K562 (cell line): ENCODE measurements at regions not wholly inside any gene's neighbourhood (a gene's known extent, or its start where the extent isn't known, plus 50 kb on each side); places are given as distances from the start of the nearest gene placed in this dataset.

Source experiments
- ATAC-seq: fragments of 200-7000 bp; cut with Tn5 transposase; 3 replicates; pipeline ENCODE4 v1.9.1; 2020; ENCODE audit warnings: moderate library complexity
- BruUV-seq: library from RNA; stranded (reverse); fragments of 400-500 nt; replicated peaks from 2 replicates; lab custom pipeline; 2021; lab: Mats Ljungman, UMichigan
- CTCF ChIA-PET: fragments of 300-600 bp; formaldehyde crosslinking; extraction: SDS; loops from one replicate; lab custom pipeline; 2021; ENCODE audit warnings: low intra/inter-chr PET ratio; lab: Yijun Ruan, JAX
- POLR2A ChIA-PET: fragments of 300-600, 350-650 bp; sonication (Branson Sonifier 250); formaldehyde crosslinking; extraction: SDS; loops from one replicate; lab custom pipeline; 2021; ENCODE audit warnings: antibody characterized with exemption, inconsistent platforms; lab: Yijun Ruan, JAX
- DNase-seq, 4 experiments: peaks; one replicate each; pipeline versions ENCODE4 v3.0.0 to v3.0.0-alpha.2; 2011 to 2018; ENCODE audit warnings: low spot score in 3 of 4, mixed read lengths in 3 of 4; ENCODE audit errors: extremely low read depth in 1 of 4
- FAIRE-seq: peaks from 2 replicates; lab custom pipeline; 2011; peaks lifted over from hg19 to GRCh38; lab: Jason Lieb, UNC
- H2AFZ ChIP-seq: 2 replicates; pipeline ENCODE4 v1.6.0; 2011; ENCODE audit warnings: low read depth, low read length, control low read depth, inconsistent platforms
- H3K27ac ChIP-seq: fragments of 200-600 bp; 3 replicates; pipeline ENCODE4 v1.8.0; 2011; ENCODE audit warnings: low read depth, mild to moderate bottlenecking, control low read depth, inconsistent platforms, low read length, moderate library complexity, mixed read lengths; ENCODE audit errors: extremely low read depth
- H3K27me3 ChIP-seq, 2 experiments: fragments of 300-600 bp in 1 of 2; 2 replicates in 1 of 2; 3 replicates in 1 of 2; pipeline versions ENCODE4 v1.6.0 to v1.8.0; 2011; ENCODE audit warnings: inconsistent platforms in 2 of 2, low read length in 2 of 2, mild to moderate bottlenecking in 1 of 2, mixed read lengths in 1 of 2, moderate library complexity in 1 of 2; ENCODE audit not compliant: control insufficient read depth in 2 of 2, insufficient read depth in 2 of 2
- H3K36me3 ChIP-seq: fragments of 300-600 bp; 3 replicates; pipeline ENCODE4 v1.8.0; 2011; ENCODE audit warnings: mild to moderate bottlenecking, low read length, inconsistent platforms; ENCODE audit not compliant: control insufficient read depth, insufficient read depth
- H3K4me1 ChIP-seq, 2 experiments: fragments of 200-600 bp in 1 of 2; replicated peaks in 1 of 2; 2 replicates in 1 of 2; 3 replicates in 1 of 2; pipeline versions ENCODE4 v1.5.1 to v1.8.0; 2011; ENCODE audit warnings: inconsistent platforms in 2 of 2, low read length in 2 of 2, mild to moderate bottlenecking in 1 of 2, mixed read lengths in 1 of 2, moderate library complexity in 1 of 2; ENCODE audit not compliant: control insufficient read depth in 2 of 2, insufficient read depth in 2 of 2
- H3K4me2 ChIP-seq: 2 replicates; pipeline ENCODE4 v1.6.1; 2011; ENCODE audit warnings: low read length, control low read depth, inconsistent platforms, mixed read lengths; ENCODE audit not compliant: insufficient read depth
- H3K4me3 ChIP-seq: fragments of 200-600 bp; sonication (generic), shearing (Covaris generic); 2 replicates; pipeline ENCODE4 v1.5.1; 2016; ENCODE audit warnings: control low read depth, inconsistent platforms
- H3K79me2 ChIP-seq: fragments of 200-600 bp; 3 replicates; pipeline ENCODE4 v1.8.0; 2011; ENCODE audit warnings: low read length, inconsistent platforms; ENCODE audit not compliant: control insufficient read depth, insufficient read depth
- H3K9ac ChIP-seq, 2 experiments: 2 replicates each; pipeline versions ENCODE4 v1.6.0 to v1.6.1; 2011; ENCODE audit warnings: low read depth in 2 of 2, low read length in 2 of 2, control low read depth in 1 of 2, inconsistent platforms in 1 of 2, mild to moderate bottlenecking in 1 of 2, mixed read lengths in 1 of 2; ENCODE audit not compliant: insufficient read depth in 1 of 2
- H3K9me1 ChIP-seq: one replicate; pipeline ENCODE4 v1.6.0; 2011; ENCODE audit warnings: inconsistent platforms, mild to moderate bottlenecking, low read length, moderate library complexity; ENCODE audit not compliant: control insufficient read depth, insufficient read depth
- H3K9me3 ChIP-seq: replicated peaks from 2 replicates; pipeline ENCODE4 v1.5.1; 2011; ENCODE audit warnings: low read depth, low read length, inconsistent platforms; ENCODE audit not compliant: control insufficient read depth, insufficient read depth
- H4K20me1 ChIP-seq: replicated peaks from 2 replicates; pipeline ENCODE4 v1.6.1; 2011; ENCODE audit warnings: low read length, inconsistent platforms, mixed read lengths; ENCODE audit not compliant: control insufficient read depth, insufficient read depth
- ARID3B ChIP-seq: fragments of 250-450 bp; sonication (Bioruptor Pico); IDR thresholded peaks from 2 replicates; pipeline ENCODE4 v1.4.0; 2020; ENCODE audit warnings: borderline replicate concordance
- JUNB ChIP-seq: fragments of 450-650 bp; formaldehyde crosslinking; conservative IDR thresholded peaks from 2 replicates; pipeline ENCODE4 v1.4.0; 2020; ENCODE audit warnings: mild to moderate bottlenecking
- RNF2 ChIP-seq: sonication (generic); IDR thresholded peaks from 2 replicates; pipeline ENCODE4 v1.6.1; 2016
- ZFPM2 ChIP-seq: fragments of 250-450 bp; sonication (Bioruptor Pico); IDR thresholded peaks from 2 replicates; pipeline ENCODE4 v1.5.1; 2022; ENCODE audit warnings: mild to moderate bottlenecking
- ZNF133 ChIP-seq: fragments of 250-450 bp; sonication (Bioruptor Pico); IDR thresholded peaks from 2 replicates; pipeline ENCODE4 v1.4.0; 2020; ENCODE audit warnings: mild to moderate bottlenecking
- ZNF408 ChIP-seq: fragments of 250-450 bp; sonication (Bioruptor Pico); IDR thresholded peaks from 2 replicates; pipeline ENCODE4 v1.4.0; 2020; ENCODE audit warnings: low read depth, mild to moderate bottlenecking, moderate library complexity
- ZNF445 ChIP-seq: fragments of 250-450 bp; sonication (Bioruptor Pico); IDR thresholded peaks from 2 replicates; pipeline ENCODE4 v1.4.0; 2020; ENCODE audit warnings: low read depth, mild to moderate bottlenecking, moderate library complexity
- WGBS: fragments of 100-300 bp; shearing (Covaris generic); methylation state at CpG from one replicate; pipeline ENCODE4 v1.1.6; 2016; ENCODE audit warnings: low coverage, mixed read lengths; ENCODE audit not compliant: insufficient coverage; ENCODE audit errors: missing lambda C conversion rate; 5-methylcytosine and 5-hydroxymethylcytosine counted together
- in situ Hi-C: fragments of 300-500 bp; cut with MboI; formaldehyde crosslinking; loops from 4 replicates; pipeline ENCODE4 v1.15.0; 2018; ENCODE audit warnings: inconsistent platforms, mixed read lengths
- intact Hi-C: fragments of 100-400 bp; cut with micrococcal nuclease; formaldehyde crosslinking; loops from 2 replicates; pipeline ENCODE4 v1.14.2; 2022
- TF ChIP-seq, protein P1 (sequence below): fragments of 250-450 bp; sonication (Bioruptor Pico); IDR thresholded peaks from 2 replicates; pipeline ENCODE4 v1.5.0; 2021
- TF ChIP-seq, protein P2 (sequence below), 3 experiments: fragments of 200-800 bp in 1 of 3; sonication (Bioruptor generic) in 1 of 3; sonication (generic) in 1 of 3; formaldehyde crosslinking in 1 of 3; IDR thresholded peaks; 2 replicates each; pipeline versions ENCODE4 v1.6.1 to v1.8.0; 2016 to 2022; ENCODE audit warnings: mild to moderate bottlenecking in 2 of 3, missing compliant biosample characterization in 2 of 3, missing genetic modification characterization in 2 of 3, missing genetic modification reagents in 1 of 3
- TF ChIP-seq, protein P3 (sequence below): fragments of 250-450 bp; sonication (Bioruptor Pico); IDR thresholded peaks from 2 replicates; pipeline ENCODE4 v1.4.0; 2020; ENCODE audit warnings: mild to moderate bottlenecking, moderate library complexity

DNA sequence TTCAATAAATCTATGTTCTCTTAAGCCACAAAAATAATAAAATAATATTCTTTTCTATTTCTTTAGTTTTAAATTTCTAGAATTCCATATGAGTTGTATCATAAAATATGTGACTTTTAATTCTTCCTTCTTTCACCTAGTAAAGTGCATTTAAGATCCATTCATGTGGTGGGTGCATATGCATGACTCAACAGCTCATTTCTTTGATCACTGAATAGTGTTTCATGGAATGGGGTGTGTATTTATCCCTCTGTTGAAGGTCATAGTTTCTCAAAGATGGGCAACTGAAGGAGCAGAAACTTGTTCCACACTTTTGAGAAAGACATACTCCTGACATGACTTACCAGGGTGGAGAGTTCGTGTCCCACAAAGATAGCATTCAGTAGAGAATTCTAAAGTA lies 1230.3 kb upstream of the AGA start:
- WGBS = 0% methylated on average over 1 of the region's 1 CpG
- Histone ChIP-seq H3K79me2 (no peaks in the 10 kb centered on the region), H2AFZ (no peak overlapping the region), H3K9me3 (no peaks in the 10 kb centered on the region; the same call in 1 of the 2 replicates), H4K20me1 (no peaks in the 10 kb centered on the region), H3K4me2 (no peak overlapping the region), H3K27me3 (no peaks in the 10 kb centered on the region), H3K27ac (no peak overlapping the region), H3K36me3 (no peaks in the 10 kb centered on the region), H3K9me1 (no peaks in the 10 kb centered on the region)
- in situ Hi-C loops = no loop called here
- FAIRE-seq (no peak), ATAC-seq (no peak), DNase-seq (no peak)
- intact Hi-C loops = no loop called here
- POLR2A ChIA-PET = no interaction called here
- TF ChIP-seq ZNF133 (CRISPR knock-in tag) = no peak
- TF ChIP-seq, protein P1, sequence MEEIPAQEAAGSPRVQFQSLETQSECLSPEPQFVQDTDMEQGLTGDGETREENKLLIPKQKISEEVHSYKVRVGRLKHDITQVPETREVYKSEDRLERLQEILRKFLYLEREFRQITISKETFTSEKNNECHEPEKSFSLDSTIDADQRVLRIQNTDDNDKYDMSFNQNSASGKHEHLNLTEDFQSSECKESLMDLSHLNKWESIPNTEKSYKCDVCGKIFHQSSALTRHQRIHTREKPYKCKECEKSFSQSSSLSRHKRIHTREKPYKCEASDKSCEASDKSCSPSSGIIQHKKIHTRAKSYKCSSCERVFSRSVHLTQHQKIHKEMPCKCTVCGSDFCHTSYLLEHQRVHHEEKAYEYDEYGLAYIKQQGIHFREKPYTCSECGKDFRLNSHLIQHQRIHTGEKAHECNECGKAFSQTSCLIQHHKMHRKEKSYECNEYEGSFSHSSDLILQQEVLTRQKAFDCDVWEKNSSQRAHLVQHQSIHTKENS (CRISPR knock-in tag) = no peak
- no peak for TF ChIP-seq ZFPM2
- no peak for TF ChIP-seq ZNF408 (CRISPR knock-in tag)
- TF ChIP-seq RNF2 = no peak
- TF ChIP-seq ARID3B = no peak
- TF ChIP-seq, protein P2, sequence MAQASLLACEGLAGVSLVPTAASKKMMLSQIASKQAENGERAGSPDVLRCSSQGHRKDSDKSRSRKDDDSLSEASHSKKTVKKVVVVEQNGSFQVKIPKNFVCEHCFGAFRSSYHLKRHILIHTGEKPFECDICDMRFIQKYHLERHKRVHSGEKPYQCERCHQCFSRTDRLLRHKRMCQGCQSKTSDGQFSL (CRISPR knock-in tag; IDR thresholded peaks at IDR 0.05) = no peak
- TF ChIP-seq, protein P2 (tag; IDR thresholded peaks at IDR 0.05) = no peak
- no peak for TF ChIP-seq ZNF445 (CRISPR knock-in tag)
- TF ChIP-seq, protein P3, sequence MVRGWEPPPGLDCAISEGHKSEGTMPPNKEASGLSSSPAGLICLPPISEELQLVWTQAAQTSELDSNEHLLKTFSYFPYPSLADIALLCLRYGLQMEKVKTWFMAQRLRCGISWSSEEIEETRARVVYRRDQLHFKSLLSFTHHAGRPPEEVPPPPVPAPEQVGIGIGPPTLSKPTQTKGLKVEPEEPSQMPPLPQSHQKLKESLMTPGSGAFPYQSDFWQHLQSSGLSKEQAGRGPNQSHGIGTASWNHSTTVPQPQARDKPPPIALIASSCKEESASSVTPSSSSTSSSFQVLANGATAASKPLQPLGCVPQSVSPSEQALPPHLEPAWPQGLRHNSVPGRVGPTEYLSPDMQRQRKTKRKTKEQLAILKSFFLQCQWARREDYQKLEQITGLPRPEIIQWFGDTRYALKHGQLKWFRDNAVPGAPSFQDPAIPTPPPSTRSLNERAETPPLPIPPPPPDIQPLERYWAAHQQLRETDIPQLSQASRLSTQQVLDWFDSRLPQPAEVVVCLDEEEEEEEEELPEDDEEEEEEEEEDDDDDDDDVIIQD (CRISPR knock-in tag) = no peak
- TF ChIP-seq JUNB (CRISPR knock-in tag) = no peak
- TF ChIP-seq, all 486 proteins: peak for 0
- H3K4me1 ChIP-seq = no peaks in the 10 kb centered on the region
- no peak overlapping the region for H3K9ac ChIP-seq
- no TSS peak for BruUV-seq
- no peak overlapping the region for H3K4me3 ChIP-seq
- CTCF ChIA-PET = interaction anchor here (0.7 kb wide), 1 partner anchor 336 kb away, joined by 3 read pairs; no protein-coding TSS in a partner anchor
